Psoas muscle (tissue), 7 donors: ENCODE measurements at regions not wholly inside any gene's neighbourhood (a gene's known extent, or its start where the extent isn't known, plus 50 kb on each side); places are given as distances from the start of the nearest gene placed in this dataset.

Experiments used
- ATAC-seq, 4 donors: fragments of 200-7000 bp; cut with Tn5 transposase; one replicate each; pipeline ENCODE4 v1.9.1; 2020; ENCODE audit warnings: moderate library complexity in 3 of 4, mild to moderate bottlenecking in 2 of 4
- DNase-seq, 2 donors: peaks; one replicate each; pipeline ENCODE4 v3.0.0-alpha.2; 2020
- H3K27ac ChIP-seq: fragments of 200-600 bp; one replicate; pipeline ENCODE4 v1.8.0; 2022
- H3K27me3 ChIP-seq, 3 donors: fragments of 200-600 bp in 1 of 3; one replicate each; pipeline versions ENCODE4 v1.6.1 to v1.8.0; 2013 to 2022; ENCODE audit warnings: low read length in 2 of 3, mild to moderate bottlenecking in 2 of 3, moderate library complexity in 1 of 3; ENCODE audit not compliant: insufficient read depth in 3 of 3
- H3K36me3 ChIP-seq, 2 donors: fragments of 200-600 bp in 1 of 2; one replicate each; pipeline versions ENCODE4 v1.6.1 to v1.8.0; 2013 to 2022; ENCODE audit warnings: low read depth in 1 of 2, mild to moderate bottlenecking in 1 of 2, moderate library complexity in 1 of 2; ENCODE audit not compliant: insufficient read depth in 1 of 2
- H3K4me1 ChIP-seq: fragments of 200-600 bp; one replicate; pipeline ENCODE4 v1.8.0; 2022
- H3K4me3 ChIP-seq: fragments of 200-600 bp; one replicate; pipeline ENCODE4 v1.8.0; 2022; ENCODE audit warnings: mild to moderate bottlenecking
- H3K9me3 ChIP-seq: fragments of 200-600 bp; one replicate; pipeline ENCODE4 v1.8.0; 2022
- CTCF ChIP-seq: fragments of 200-600 bp; IDR thresholded peaks from one replicate; pipeline ENCODE4 v1.8.0; 2022; ENCODE audit warnings: antibody characterized with exemption
- WGBS, 3 donors: extraction: QIAGEN DNeasy Blood & Tissue Kit; methylation state at CpG; one replicate each; pipeline versions ENCODE4 v1.1.6 to v1.1.7; 2013; 5-methylcytosine and 5-hydroxymethylcytosine counted together
- intact Hi-C, 2 donors: fragments of 100-400 bp; cut with DNase I; formaldehyde crosslinking; loops; one replicate each; pipeline versions ENCODE4 v1.11.0 to v1.14.2; 2022
- donor health status: healthy with polysubstance abuse.
- donor health status: DM: no; HTN: no; CAD: no; lungs with moderate emphysema.
- donor health status: Bipolar disorder and iron deficiency.
- donor health status: healthy.
- donor health status: DM: yes; HTN: yes; CAD: no.
- donor health status: DM: no; HTN: no; CAD: no.
- donor health status: DM: yes; HTN: yes; CAD: no.

- TF ChIP-seq CTCF, result no peak
- ATAC-seq, result no peak
- WGBS, 3 donors, result 90 to 97% (median 93%) methylated on average over 1 of the region's 1 CpG
Measured at GRCh38 chr5:125100342-125100741, 353.9 kb upstream of the ZNF608 start.

GRCh38 chr5:125100951-125101350 lies 354.5 kb upstream of the ZNF608 start:
- no peak for TF ChIP-seq CTCF
- intact Hi-C loops, result no loop called here
- Histone ChIP-seq H3K27ac (no peak overlapping the region), H3K4me1 (no peaks in the 10 kb centered on the region), H3K27me3 (no peaks in the 10 kb centered on the region), H3K4me3 (no peak overlapping the region), H3K9me3 (peaks cover 5% of the 10 kb centered on the region), H3K36me3 (no peaks in the 10 kb centered on the region)
- ATAC-seq, result no peak
- WGBS, 3 donors, result 72 to 77% (median 73%) methylated on average over 4 of the region's 4 CpGs
- no peak for DNase-seq

More at GRCh38 chr5:125100342-125100741, 353.9 kb upstream of the ZNF608 start:
- no peak for DNase-seq
- no peaks in the 10 kb centered on the region for H3K4me1 ChIP-seq
- intact Hi-C loops, result no loop called here
- H3K9me3 ChIP-seq, result peaks cover 9% of the 10 kb centered on the region
- no peak overlapping the region for H3K27ac ChIP-seq
- H3K36me3 ChIP-seq, result no peaks in the 10 kb centered on the region
- no peak overlapping the region for H3K4me3 ChIP-seq
- no peaks in the 10 kb centered on the region for H3K27me3 ChIP-seq

- Histone ChIP-seq H3K4me3 (no peak overlapping the region), H3K4me1 (no peaks in the 10 kb centered on the region), H3K27me3 (no peaks in the 10 kb centered on the region), H3K9me3 (no peaks in the 10 kb centered on the region), H3K36me3 (no peaks in the 10 kb centered on the region), H3K27ac (no peak overlapping the region)
- 80 to 95% (median 93%) methylated on average over 1 of the region's 1 CpG for WGBS, 3 donors
- intact Hi-C loops, result no loop called here
- ATAC-seq (no peak), DNase-seq (no peak)
- no peak for TF ChIP-seq CTCF
Measured at GRCh38 chr5:125103459-125103858, 357.0 kb upstream of the ZNF608 start.

- no peaks in the 10 kb centered on the region for H3K36me3 ChIP-seq
- ATAC-seq, result no peak
- no peak overlapping the region for H3K4me3 ChIP-seq
- H3K4me1 ChIP-seq, result no peaks in the 10 kb centered on the region
- TF ChIP-seq CTCF, result no peak
- no peak for DNase-seq
- intact Hi-C loops, result no loop called here
- H3K9me3 ChIP-seq, result no peaks in the 10 kb centered on the region
- 90 to 92% (median 91%) methylated on average over 1 of the region's 1 CpG for WGBS, 3 donors
- no peak overlapping the region for H3K27ac ChIP-seq
- H3K27me3 ChIP-seq, result no peaks in the 10 kb centered on the region
Measured at GRCh38 chr5:125106271-125106670, 359.8 kb upstream of the ZNF608 start.

- Histone ChIP-seq H3K36me3 (no peaks in the 10 kb centered on the region), H3K27me3 (no peaks in the 10 kb centered on the region), H3K4me1 (no peaks in the 10 kb centered on the region), H3K27ac (no peak overlapping the region), H3K4me3 (no peak overlapping the region), H3K9me3 (no peaks in the 10 kb centered on the region)
- intact Hi-C loops, result no loop called here
- no peak for TF ChIP-seq CTCF
- ATAC-seq (no peak), DNase-seq (no peak)
Measured at GRCh38 chr5:125106881-125107280, 360.4 kb upstream of the ZNF608 start.
